ENCODE measurements at regions not wholly inside any gene's neighbourhood (a gene's known extent, or its start where the extent isn't known, plus 50 kb on each side); places are given as distances from the start of the nearest gene placed in this dataset.

DNA sequence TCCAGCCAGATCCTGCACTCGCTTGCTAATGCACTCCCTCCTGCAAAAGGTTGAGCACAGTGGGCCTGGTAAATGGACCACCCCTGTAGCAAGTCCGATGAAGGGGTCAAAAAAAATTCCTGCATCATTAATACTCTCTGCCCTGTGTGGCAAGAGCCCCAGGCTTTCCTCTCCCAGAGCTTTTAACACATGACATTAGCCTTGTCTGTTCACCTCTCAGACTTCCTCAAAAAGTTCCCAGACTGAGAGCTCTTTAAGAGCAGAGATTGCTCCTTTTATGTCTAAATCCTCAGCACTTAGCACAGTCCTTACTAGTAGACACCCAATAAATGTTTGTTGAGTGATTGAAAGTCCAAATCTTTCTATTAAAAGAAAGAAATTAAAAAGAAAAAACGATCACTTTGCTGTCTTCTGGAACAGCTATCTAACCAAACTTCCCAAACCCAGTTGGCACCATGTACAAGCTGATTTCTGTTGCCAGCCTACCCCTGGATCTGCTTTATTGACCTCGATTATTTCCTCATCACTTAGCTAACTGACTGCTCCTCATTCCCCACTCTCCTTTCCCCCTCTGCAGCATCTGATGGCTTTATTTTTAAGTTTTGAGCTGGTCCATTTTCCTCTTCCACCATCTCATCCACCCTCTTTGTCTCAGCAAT is 209.8 kb downstream of the ENC1 start:
- FAIRE-seq (no peak), DNase-seq (ENCODE audit: insufficient read length, low spot score) (no peak)

DNA sequence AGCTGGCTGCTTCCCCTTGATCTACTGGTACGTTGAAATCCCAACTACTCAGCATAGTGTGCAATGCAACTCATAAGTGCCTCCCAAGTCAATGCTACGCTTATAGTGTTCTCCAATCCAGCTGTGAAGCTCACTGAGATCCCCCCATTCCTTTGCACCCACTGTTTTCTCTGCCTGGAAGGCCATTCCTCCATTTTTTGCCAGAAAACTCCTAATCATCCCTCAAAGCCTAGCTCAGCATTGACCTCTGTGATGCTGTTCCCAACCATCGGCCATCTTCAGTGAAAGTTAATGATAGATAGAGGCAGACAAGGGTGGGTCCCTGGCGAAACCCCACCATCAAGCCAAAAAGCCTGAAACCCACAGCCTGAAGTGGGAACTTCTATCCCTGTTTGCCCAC is 211.0 kb downstream of the ENC1 start:
- FAIRE-seq: no peak
- DNase-seq (ENCODE audit: insufficient read length, low spot score): no peak

DNA sequence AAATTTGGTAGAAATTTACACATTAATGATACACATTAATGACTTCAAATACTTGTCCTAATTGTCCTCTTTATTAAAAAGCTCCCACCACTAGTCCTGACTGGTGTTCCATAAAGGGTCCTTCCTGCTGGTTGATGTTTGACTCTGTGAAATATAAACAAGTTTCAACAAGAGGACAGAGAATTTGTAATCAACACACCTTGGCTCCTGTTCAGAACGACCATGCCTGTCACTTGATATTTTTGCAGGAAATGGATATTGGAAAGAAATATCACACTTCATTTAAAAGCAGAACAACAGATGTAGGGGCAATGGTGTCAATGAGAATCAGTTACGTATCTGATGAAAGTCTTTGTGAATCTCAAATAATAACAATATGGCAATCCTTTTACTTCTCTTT is 211.7 kb downstream of the ENC1 start:
- FAIRE-seq (peak; percentile 16), DNase-seq (ENCODE audit: insufficient read length, low spot score) (no peak)

DNA sequence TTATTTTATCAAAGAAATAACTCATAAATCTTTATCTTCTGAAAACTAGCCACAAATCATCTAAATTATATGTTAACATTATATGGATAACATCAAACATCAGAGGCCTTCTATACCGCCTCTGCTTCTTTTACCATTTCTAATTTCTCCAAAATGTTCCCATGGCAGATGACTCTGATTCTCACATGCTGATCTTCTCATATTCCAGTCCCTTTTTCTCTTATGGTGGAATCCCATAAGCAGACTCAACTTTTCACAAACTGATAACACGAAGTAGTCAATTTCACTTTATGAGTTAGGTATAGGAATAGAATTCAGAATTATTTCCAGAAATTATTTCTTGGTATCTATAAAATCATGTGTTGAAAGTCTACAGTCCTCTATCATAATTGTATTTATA is 212.3 kb downstream of the ENC1 start:
- no peak for FAIRE-seq
- no peak for DNase-seq (ENCODE audit: insufficient read length, low spot score)

DNA sequence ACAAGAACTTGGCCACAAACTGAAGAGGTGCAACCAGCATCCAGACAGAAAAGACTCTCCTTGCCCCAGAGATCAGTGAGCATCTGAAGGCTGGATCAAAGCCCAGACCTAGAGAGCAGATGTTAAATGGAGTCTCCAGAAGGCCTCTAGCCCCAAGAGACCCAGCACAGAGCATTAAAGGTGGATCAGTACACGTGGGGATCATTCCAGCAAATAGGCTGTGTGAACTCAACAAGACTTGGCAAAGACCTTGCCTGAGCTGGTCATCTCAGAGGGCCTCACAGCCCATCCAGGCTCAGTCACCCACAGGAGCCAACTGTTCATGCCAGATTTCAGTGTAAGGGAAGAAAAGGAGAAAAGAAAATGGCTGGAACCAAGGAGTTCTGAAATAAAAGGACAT is 214.0 kb downstream of the ENC1 start:
- DNase-seq (ENCODE audit: insufficient read length, low spot score): no peak

DNA sequence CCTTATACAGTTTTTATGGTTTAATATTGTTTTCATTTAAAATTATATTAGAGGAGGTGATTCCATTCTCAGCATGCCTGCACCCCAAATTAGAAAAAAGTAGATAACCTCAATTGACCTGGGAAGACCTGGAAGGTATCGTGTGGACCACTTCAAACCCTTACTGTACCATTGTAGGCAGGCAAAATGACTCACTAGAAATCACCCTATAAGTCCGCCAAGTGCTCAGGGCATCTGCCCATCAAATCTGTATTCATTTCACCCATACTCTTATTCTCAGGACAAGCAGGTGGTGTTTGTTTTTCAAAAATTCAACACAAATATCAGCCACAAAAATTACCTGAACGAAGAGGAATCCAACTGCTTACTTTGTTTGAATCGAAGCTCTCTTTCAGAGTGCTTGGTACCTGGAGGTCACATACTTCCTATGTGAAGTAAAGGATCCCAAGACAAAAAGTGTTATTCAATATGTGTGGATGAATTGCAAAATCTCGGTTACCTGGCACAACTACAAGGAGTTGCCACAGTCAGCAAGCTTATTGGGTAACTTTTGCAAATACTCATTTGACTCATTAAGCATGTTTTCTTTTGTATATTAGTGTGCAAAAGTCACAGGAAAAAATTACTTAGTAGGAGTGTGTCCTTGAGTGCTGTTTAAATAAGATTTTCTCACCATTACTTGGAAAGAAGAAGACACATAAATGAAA is 216.2 kb downstream of the ENC1 start:
- FAIRE-seq (no peak), DNase-seq (ENCODE audit: insufficient read length, low spot score) (no peak)

More for the DNA sequence above, 214.0 kb downstream of the ENC1 start:
- no peak for FAIRE-seq

DNA sequence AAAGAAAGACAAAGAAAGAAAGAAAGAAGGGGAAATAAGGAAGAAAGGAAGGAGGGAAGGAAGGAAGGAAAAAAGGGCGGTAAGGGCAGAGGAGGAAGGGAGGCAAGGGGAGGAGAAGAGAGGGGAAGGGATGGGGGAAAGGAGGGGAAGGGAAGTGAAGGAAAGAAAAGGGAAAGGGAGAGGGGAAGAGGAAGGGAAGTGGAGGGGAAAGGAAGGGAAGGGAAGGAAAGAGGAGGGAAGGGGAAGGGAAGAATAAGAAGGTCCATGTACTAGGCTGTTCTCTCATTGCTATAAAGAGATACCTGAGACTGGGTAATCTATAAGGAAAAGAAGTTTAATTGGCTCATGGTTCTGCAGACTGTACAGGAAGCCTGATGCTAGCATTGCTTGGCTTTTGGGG is 217.1 kb downstream of the ENC1 start:
- no peak for DNase-seq (ENCODE audit: insufficient read length, low spot score)
- no peak for FAIRE-seq

DNA sequence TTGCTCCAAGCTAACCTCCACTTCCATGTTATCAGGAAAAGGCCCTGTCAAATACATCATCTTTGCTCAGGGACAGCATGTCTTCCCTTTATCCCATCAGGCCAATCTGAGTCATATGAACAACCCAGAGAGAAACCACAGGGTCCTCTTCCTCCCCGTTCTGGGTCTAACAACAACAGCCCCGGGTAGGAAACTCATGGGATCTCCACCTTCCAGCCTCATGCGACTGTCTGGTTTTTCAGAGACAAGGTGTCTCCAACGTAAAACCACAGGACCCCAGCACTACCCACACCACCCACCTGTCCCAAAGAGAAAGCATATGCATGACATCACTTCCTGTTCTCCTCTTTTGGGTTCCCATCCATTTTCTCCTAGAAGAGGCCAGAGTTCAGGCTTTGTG is 217.9 kb downstream of the ENC1 start:
- no peak for FAIRE-seq
- DNase-seq (ENCODE audit: insufficient read length, low spot score): no peak

DNA sequence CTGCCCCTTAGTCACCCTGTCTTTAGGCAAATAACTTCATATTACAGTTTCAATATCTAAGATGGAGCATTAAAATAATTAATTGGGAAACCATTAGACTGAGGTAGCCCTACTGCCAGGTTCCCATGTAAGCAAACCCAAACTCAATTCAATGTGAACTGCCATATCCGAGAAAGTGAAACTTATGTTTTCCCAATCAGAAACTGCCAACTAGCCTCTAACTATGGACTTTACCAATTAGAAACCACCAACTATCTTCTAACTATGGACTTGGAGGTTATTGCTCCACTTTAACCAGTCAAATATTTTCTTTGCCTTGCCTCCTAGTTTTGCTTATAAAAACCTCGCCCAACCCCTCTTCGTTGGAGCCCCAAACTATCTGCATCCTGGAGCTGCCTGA is 218.5 kb downstream of the ENC1 start:
- FAIRE-seq (no peak), DNase-seq (ENCODE audit: insufficient read length, low spot score) (no peak)

DNA sequence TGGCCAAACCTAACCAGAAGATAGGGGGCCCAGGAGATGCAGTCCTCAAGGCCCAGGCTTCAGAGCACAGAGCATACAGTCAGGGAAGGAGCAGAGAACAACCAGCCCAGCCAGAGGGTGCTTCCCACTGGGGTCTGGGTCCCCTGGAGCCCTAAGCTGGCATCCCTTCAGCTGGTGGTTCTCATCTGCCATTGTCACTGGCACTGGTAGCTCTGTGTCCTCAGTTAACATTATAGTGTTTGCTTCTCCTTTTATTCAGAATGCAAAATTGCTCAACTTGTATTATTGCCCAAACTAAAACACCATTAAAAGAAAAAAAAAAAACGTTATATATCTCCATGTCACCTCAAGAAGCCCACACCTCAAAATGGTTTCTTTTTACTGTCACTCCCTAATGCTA is 219.2 kb downstream of the ENC1 start:
- FAIRE-seq: no peak
- DNase-seq (ENCODE audit: insufficient read length, low spot score): no peak

DNA sequence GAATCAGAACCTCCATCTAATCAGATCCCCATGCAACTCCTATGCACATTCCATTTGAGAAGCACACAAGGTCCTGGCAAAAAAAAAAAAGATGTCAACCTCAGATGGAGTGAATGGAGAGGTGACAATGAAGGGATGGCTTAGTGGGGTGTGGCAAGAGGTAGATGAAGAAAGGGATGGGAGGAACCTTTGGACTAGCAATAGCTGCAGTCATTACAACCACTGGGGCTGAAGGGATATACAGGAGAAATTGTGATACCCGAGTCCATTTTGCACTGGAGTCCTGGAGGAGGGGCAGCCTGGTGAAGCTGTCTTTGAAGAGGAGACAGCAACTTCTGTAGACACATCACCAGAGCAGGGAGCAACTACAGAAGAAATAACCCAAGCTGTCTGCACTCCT is 219.6 kb downstream of the ENC1 start:
- DNase-seq (ENCODE audit: insufficient read length, low spot score) (no peak), FAIRE-seq (no peak)

DNA sequence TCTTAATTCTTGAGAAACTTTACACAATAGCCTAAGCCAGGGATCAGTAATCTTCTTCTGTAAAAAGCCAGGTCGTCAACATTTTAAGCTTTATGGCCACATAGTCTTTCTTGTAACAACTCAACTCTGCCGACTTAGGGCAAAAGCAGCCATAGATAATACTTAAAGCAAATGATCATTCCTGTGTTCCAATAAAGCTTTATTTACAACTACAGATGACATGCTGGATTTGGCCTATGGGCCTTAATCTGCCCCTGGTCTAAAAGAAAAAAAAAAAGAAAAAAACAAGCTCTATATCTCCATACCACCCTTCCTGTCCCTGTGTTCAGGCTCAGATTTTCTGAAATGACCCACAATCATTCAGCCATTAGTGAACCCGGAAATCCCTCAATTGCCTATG is 220.3 kb downstream of the ENC1 start:
- DNase-seq (ENCODE audit: insufficient read length, low spot score) (no peak), FAIRE-seq (no peak)

DNA sequence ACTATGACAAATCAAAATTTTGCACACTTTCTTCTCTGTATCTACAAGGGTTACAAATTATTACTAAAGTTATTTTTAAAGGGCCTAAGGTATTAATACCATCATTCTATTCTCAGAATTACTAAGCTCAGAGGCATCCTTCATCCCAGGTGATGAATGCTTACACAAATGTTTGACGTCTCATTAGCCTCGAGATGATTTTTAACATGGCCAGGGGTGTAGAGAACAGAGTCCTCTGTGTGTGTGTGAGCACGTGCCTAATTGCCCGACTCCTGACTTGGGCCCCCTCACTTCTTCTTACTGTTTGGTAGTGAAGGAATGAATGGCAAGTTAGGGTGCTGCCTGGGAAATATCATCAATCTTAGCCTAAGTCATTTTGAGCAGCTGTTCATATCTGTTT is 221.1 kb downstream of the ENC1 start:
- no peak for FAIRE-seq
- no peak for DNase-seq (ENCODE audit: insufficient read length, low spot score)

DNA sequence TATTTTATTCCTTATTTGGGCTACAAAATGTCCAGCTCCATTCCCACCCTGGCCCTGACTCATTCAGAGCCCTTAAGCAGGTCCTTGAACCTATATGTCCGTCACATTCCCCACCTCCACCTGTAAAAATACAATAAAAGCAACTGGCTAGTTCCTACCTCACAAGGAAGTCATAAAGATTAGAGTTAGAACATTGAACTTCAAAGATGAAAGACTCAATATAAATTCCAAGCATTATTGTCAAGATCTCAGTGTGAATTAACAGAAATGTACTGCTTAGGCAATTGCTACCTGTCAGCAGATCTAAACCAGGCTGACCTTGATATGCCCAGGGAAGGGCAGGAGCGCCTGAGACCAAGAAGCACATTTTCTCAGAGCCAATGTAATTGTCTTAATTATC is 221.8 kb downstream of the ENC1 start:
- FAIRE-seq (no peak), DNase-seq (ENCODE audit: insufficient read length, low spot score) (no peak)

DNA sequence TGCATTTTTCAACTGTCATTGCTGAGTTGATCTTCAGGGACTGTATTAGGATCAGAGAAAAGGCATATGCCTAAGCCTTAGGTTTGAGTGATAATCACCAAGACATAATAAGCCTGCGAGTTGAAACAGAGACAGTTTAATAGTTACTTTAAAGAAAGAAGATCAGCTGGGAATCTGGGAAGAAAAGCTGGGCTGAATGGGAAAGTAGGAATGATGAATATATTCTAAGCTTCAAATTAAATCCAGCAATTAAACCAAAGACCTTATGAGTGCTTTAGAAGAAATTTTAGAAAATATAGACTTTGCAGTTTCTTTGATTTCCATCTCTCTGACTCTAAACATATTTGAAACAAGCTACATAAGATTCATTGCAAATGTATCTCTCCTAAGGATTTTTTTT is 222.3 kb downstream of the ENC1 start:
- DNase-seq (ENCODE audit: insufficient read length, low spot score) (no peak), FAIRE-seq (no peak)

DNA sequence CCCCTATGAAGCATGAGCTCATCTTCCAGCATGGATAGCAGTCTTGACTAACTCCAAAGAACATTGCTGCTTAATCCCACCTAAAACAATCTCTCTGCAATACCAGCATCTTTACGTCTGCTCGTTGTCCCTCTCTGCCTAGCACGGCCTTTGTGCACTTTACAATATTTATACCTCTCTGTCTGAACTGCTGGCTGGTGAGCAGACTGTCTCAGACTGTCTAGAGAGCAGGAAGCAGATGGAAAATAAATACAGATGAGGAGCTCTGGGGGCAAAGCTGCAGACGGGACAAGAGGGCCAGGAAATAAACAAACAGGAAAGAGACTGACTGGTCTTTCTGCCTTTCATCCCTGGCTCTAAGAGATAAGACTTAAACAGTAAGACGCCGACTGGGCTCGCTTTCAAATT is 224.8 kb downstream of the ENC1 start:
- DNase-seq (ENCODE audit: insufficient read length, low spot score) (no peak), FAIRE-seq (no peak)

DNA sequence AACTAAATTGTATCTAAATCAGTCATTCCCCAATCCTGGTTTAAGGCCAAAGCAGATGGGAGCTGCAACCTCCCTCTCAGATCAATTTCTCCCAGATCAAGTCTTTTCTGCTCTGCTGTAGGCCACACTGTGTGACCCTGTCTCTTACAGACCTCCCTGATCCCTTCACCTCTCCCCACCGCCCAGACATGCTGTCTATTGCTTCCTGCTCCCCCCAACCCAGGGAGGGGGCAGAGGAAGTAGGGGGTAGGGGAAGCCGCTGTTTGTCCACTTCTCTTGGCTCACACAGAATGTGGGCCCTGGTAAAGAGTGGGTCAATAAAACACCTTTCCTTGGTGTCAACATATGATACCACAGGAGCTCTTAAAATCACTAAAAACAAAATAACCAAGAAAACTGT is 226.3 kb downstream of the ENC1 start:
- DNase-seq (ENCODE audit: insufficient read length, low spot score): no peak
- no peak for FAIRE-seq

DNA sequence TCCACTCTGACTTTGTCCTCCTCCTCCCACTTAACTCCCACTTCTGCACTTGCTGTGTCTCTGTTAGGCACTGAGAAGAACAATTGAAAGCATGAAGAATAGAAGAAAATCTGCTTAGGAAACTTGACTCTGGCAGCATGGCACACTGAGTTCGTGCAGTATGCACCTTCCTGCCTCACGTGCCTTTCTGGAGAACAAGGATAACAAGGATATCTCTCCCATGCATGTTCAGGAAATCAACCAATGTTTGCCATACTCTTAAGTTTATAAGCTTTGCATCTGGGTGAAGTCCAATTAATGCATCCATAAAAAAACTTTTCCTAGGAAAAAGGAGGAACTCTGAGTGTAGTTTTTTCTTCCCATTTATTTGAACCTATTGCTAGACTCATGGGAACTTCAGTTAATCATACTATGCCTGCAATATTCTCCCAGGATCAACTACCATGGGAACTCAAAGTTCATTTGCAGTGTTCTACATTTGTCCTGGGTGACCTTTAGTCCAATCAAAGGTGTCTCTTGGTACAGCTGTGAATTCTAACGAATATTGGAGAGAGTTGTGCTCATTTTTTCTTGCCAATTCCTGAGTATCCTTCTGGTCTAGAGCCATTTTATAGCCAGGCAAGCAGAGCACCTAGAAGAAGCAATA is 227.0 kb downstream of the ENC1 start:
- DNase-seq (ENCODE audit: insufficient read length, low spot score): no peak
- FAIRE-seq: no peak

DNA sequence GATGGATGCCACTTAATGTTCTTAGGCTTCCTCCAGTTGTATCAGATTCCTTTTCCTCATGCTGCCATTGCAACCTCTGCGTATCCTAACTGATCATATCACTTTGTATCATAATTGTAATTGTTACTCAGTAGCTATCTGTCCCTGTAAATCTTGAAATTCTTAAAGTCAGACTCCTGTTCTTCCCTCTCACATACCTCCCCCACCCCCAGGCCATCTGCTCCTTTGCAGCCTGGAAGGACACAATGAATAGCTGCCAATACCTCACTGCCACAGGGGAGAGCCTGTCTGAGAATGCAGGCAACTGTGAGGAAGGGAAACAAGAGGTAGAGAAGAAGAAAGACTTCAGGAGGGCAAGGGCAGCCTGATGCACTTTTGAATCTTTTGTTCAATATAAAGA is 228.5 kb downstream of the ENC1 start:
- FAIRE-seq: no peak
- no peak for DNase-seq (ENCODE audit: insufficient read length, low spot score)

DNA sequence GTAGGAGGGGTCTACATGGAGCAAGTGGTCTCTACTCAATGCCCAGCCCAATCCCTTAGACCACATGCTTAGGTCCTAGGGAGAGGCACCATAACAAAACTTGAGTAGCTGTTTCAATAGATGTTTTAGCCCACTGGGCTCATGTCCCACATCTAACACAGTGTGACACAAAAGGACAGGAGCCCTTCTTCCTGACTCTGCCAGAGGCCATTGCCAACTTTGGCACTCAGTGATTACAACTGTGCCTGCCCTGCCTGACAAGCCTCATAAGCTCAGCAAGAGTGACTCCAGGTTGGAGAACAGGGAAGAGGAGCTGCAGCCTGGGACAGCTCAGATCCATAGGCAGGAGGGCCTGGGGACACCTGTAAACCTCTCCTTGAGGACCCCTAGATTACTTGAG is 230.8 kb downstream of the ENC1 start:
- no peak for FAIRE-seq
- no peak for DNase-seq (ENCODE audit: insufficient read length, low spot score)

DNA sequence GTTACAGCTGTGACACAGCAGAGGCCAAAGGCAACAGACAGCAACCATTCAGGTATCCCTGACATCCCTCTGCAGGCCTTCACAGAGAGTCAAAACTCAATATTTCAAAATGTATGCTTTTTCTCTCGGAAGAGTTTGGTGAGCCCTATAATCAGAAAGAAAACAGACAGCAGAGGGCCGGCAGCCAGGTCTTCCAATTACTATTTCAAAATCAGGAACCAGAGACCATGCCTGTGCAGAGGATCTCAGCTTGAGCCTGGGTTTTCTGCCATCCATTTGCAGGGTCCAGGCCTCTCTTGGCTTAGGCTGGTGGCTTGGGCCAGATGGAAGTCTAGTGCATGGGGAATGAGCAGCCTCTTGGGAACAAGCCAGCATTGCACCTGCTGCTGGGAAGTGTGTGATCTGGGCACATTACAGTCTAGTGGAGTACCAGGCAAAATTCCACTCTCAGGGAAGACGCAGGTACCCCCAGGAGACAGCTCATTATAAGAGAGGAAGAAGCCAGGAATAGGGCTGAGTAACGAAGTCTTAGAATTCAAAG is 231.3 kb downstream of the ENC1 start:
- FAIRE-seq: no peak
- no peak for DNase-seq (ENCODE audit: insufficient read length, low spot score)
